Thyroid gland (tissue), 4 donors: ENCODE measurements at regions not wholly inside any gene's neighbourhood (a gene's known extent, or its start where the extent isn't known, plus 50 kb on each side); places are given as distances from the start of the nearest gene placed in this dataset.

Experiments used
- DNase-seq, 2 donors: peaks; one replicate each; pipeline ENCODE4 v3.0.0-alpha.2; 2019
- H3K27ac ChIP-seq, 3 donors: fragments of 200-600 bp; sonication (generic); 1 replicate in 2 of 3; 2 replicates in 1 of 3; pipeline ENCODE4 v1.5.1; 2016 to 2019; ENCODE audit warnings: mild to moderate bottlenecking in 1 of 3, moderate library complexity in 1 of 3
- H3K27me3 ChIP-seq: fragments of 200-600 bp; sonication (generic); one replicate; pipeline ENCODE4 v1.5.1; 2019
- H3K36me3 ChIP-seq, 2 donors: fragments of 200-600 bp; sonication (generic); one replicate each; pipeline ENCODE4 v1.5.1; 2016 to 2019
- H3K4me1 ChIP-seq, 2 donors: fragments of 200-600 bp; sonication (generic); one replicate each; pipeline ENCODE4 v1.5.1; 2017 to 2019
- H3K4me3 ChIP-seq, 3 donors: fragments of 200-600 bp; sonication (generic); replicated peaks in 1 of 3; 1 replicate in 2 of 3; 2 replicates in 1 of 3; pipeline ENCODE4 v1.5.1; 2016; ENCODE audit warnings: mild to moderate bottlenecking in 1 of 3
- H3K9me3 ChIP-seq: fragments of 200-600 bp; sonication (generic); one replicate; pipeline ENCODE4 v1.5.1; 2017
- CTCF ChIP-seq, 6 experiments: fragments of 200-600 bp in 3 of 6; fragments of 450-650 bp in 3 of 6; sonication (generic) in 3 of 6; IDR thresholded peaks; one replicate each; pipeline ENCODE4 v1.5.1; 2016 to 2019; ENCODE audit warnings: antibody characterized with exemption in 6 of 6, mild to moderate bottlenecking in 2 of 6, inconsistent platforms in 1 of 6, moderate library complexity in 1 of 6
- POLR2A ChIP-seq, 2 donors: fragments of 450-650 bp; IDR thresholded peaks; one replicate each; pipeline ENCODE4 v1.6.1; 2017; ENCODE audit warnings: antibody characterized with exemption in 2 of 2, mild to moderate bottlenecking in 2 of 2, moderate library complexity in 1 of 2
- WGBS, 2 donors: methylation state at CpG; one replicate each; pipeline ENCODE4 v1.1.5; 2017; 5-methylcytosine and 5-hydroxymethylcytosine counted together
- intact Hi-C: fragments of 100-400 bp; cut with DNase I; formaldehyde crosslinking; loops from one replicate; pipeline ENCODE4 v1.15.1; 2023

GRCh38 chr2:103740631-103741030, 978.8 kb downstream of the TMEM182 start:
- TF ChIP-seq CTCF (IDR thresholded peaks at IDR 0.05): no peak
- no peak for TF ChIP-seq POLR2A (IDR thresholded peaks at IDR 0.05)
- Histone ChIP-seq H3K4me3 (no peak overlapping the region), H3K36me3 (no peaks in the 10 kb centered on the region), H3K27ac (no peak overlapping the region), H3K27me3 (no peaks in the 10 kb centered on the region), H3K4me1 (no peaks in the 10 kb centered on the region), H3K9me3 (no peaks in the 10 kb centered on the region)
- 89 to 93% methylated on average over 1 of the region's 1 CpG for WGBS, 2 donors
- DNase-seq: no peak
- intact Hi-C loops: no loop called here

- no peak for DNase-seq
- no peak for TF ChIP-seq CTCF (IDR thresholded peaks at IDR 0.05)
- no peak for TF ChIP-seq POLR2A (IDR thresholded peaks at IDR 0.05)
Observed at GRCh38 chr2:103743195-103743594, 981.4 kb downstream of the TMEM182 start.

GRCh38 chr2:103754530-103754929, 992.7 kb downstream of the TMEM182 start:
- Histone ChIP-seq H3K36me3 (no peaks in the 10 kb centered on the region), H3K9me3 (no peaks in the 10 kb centered on the region), H3K4me3 (no peak overlapping the region), H3K27ac (no peak overlapping the region), H3K4me1 (no peaks in the 10 kb centered on the region), H3K27me3 (no peaks in the 10 kb centered on the region)
- intact Hi-C loops: no loop called here
- DNase-seq: no peak
- no peak for TF ChIP-seq POLR2A (IDR thresholded peaks at IDR 0.05)
- TF ChIP-seq CTCF (IDR thresholded peaks at IDR 0.05): no peak
- 80 to 83% methylated on average over 2 of the region's 2 CpGs for WGBS, 2 donors

More at GRCh38 chr2:103743195-103743594, 981.4 kb downstream of the TMEM182 start:
- Histone ChIP-seq H3K9me3 (no peaks in the 10 kb centered on the region), H3K36me3 (no peaks in the 10 kb centered on the region), H3K27me3 (no peaks in the 10 kb centered on the region), H3K4me3 (no peak overlapping the region), H3K27ac (no peak overlapping the region), H3K4me1 (no peaks in the 10 kb centered on the region)
- intact Hi-C loops: no loop called here

GRCh38 chr2:103773884-103774283, 1012.1 kb downstream of the TMEM182 start:
- Histone ChIP-seq H3K9me3 (no peaks in the 10 kb centered on the region), H3K36me3 (no peaks in the 10 kb centered on the region), H3K4me3 (no peak overlapping the region), H3K27me3 (no peaks in the 10 kb centered on the region), H3K4me1 (no peaks in the 10 kb centered on the region), H3K27ac (no peak overlapping the region)
- TF ChIP-seq POLR2A (IDR thresholded peaks at IDR 0.05) (no peak), CTCF (IDR thresholded peaks at IDR 0.05) (no peak)
- WGBS, 2 donors: 85 to 86% methylated on average over 4 of the region's 4 CpGs
- DNase-seq: no peak
- intact Hi-C loops: no loop called here

- 65% methylated on average over 4 of the region's 4 CpGs for WGBS, 2 donors
- no peaks in the 10 kb centered on the region for H3K9me3 ChIP-seq
- intact Hi-C loops: no loop called here
- no peak for DNase-seq
- H3K27me3 ChIP-seq: no peaks in the 10 kb centered on the region
- H3K4me3 ChIP-seq: no peak overlapping the region
- H3K4me1 ChIP-seq: no peaks in the 10 kb centered on the region
- H3K27ac ChIP-seq: no peak overlapping the region
- H3K36me3 ChIP-seq: no peaks in the 10 kb centered on the region
- TF ChIP-seq CTCF (IDR thresholded peaks at IDR 0.05): no peak
- TF ChIP-seq POLR2A (IDR thresholded peaks at IDR 0.05): no peak
Observed at GRCh38 chr2:103780088-103780702, 1018.4 kb downstream of the TMEM182 start.
